ENCODE measurements at regions not wholly inside any gene's neighbourhood (a gene's known extent, or its start where the extent isn't known, plus 50 kb on each side); places are given as distances from the start of the nearest gene placed in this dataset.

DNA sequence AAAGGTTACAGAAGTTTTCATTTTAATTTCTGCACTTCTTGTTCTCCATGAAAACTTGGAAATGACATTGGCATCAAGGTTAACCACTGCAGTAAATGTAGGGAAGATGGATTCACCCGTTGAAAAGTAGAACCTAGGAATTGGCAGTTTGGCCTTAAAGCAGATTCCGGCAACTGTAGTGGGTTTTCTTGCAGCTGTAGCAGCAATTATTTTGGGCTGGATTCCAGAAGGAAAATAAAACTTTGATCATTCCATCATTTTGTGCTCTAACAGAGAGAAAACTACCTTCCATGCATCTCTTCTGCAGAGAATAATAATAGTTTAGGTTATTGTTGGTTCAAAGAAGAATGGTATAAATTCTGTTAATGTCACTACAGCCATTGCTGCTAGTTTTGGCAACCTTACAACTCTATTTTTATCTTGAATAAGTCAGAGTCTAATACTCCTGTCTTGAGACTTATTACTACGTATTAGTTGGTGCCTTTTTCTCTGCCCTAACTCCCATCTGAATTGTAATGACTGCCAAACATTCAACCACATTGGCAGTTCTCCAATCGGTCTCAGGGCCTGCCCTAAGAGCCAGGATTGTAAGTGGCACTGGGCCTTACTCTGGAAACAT, 178.1 kb upstream of the PIEZO2 start:
- no peak for TF ChIP-seq CTCF (conservative IDR thresholded peaks at IDR 0.05; ENCODE audit: low read depth, low read length)
- DNase-seq (ENCODE audit: low read depth), result no peak

DNA sequence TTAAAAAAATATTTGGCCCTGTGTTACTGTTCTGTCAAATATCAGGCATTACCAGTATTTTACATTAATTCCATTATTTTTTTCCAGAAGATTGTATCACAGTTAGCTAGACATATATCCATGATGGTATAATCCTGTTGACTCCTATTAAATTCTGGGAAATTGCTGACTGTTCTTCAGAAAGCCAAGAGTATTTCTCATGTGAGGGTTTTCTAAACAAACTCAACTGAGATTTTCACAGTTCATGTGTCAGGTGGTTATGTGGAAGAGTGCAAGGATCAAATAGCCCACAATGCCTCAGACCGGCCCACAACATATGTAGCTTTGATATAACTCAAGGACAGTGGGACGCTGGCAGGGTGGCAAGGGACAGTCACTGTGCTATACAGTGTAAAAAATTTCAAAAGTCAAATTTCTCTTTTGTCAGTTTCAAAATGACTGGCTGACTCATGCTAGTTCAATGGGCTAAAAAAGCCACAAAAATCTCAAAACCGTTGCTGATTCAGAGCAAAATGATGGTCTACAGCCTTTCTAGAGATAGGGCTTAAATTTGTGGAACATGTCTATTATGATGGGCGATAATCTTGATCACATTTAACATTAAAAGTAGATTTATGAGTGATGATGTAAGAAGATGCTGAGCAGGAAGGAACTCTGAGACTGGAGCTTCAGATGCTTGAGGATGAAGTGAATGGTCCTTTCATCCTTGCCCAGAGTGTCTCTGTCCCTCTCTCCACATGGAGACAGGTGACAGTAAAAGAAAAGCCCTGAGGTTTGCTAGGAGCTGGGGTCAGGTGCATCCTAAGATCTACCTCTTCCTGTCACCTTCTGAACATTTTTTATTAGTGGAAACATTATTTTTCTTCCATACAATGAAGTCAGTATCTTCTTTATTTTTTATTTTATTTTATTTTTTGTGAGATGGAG, 175.8 kb upstream of the PIEZO2 start:
- DNase-seq (ENCODE audit: low read depth), result no peak
- H3K4me3 ChIP-seq (ENCODE audit: low read depth, low read length), result no peak overlapping the region
- no peak for TF ChIP-seq CTCF (conservative IDR thresholded peaks at IDR 0.05; ENCODE audit: low read depth, low read length)

More for the DNA sequence above, 178.1 kb upstream of the PIEZO2 start:
- no peak overlapping the region for H3K4me3 ChIP-seq (ENCODE audit: low read depth, low read length)

DNA sequence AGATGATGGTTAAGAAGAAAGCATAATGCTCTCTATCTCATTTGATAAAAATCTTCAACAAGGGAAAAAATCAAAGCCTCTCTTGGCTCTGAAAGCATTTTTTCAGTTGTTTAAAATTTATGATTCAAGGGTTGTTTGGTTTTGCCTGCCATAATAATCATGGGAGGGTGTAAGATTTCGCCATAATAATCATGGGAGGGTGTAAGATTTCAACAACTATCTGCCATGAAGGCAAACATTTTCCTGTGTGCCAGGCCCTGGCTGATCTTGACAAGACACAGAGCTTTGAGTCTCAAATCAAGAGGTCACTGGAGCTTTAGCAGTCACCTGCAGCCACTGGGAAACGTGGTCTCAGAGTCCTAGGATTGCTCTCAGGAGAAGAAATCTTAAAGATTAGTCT, 175.1 kb upstream of the PIEZO2 start:
- no peak for DNase-seq (ENCODE audit: low read depth)
- no peak overlapping the region for H3K4me3 ChIP-seq (ENCODE audit: low read depth, low read length)
- TF ChIP-seq CTCF (conservative IDR thresholded peaks at IDR 0.05; ENCODE audit: low read depth, low read length), result no peak

DNA sequence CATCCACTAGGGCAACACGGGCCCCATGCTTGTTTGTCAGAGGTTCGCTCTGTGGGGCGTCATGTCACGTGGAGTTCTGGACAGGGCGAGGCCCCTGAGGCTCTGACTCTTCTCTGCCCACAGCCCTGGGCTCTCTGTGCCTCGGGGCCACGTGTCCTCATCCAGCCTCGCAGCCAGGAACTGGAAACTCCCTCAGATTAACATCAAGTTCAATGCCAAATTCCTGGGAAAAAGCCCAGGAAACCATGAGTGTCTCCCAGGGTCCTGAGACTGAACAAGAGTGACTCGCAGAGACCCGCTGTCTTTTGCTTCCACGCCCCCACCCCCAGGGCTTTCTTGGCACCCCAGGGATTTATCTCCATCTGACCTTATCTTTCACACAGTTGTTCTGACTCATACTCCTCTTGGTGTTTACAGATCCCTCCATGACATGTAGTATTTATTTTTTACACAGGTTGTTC, 174.0 kb upstream of the PIEZO2 start:
- TF ChIP-seq CTCF (conservative IDR thresholded peaks at IDR 0.05; ENCODE audit: low read depth, low read length), result no peak
- no peak overlapping the region for H3K4me3 ChIP-seq (ENCODE audit: low read depth, low read length)
- DNase-seq (ENCODE audit: low read depth), result peak; percentile 22

- TF ChIP-seq CTCF (conservative IDR thresholded peaks at IDR 0.05; ENCODE audit: low read depth, low read length), result no peak
- H3K4me3 ChIP-seq (ENCODE audit: low read depth, low read length), result no peak overlapping the region
- DNase-seq (ENCODE audit: low read depth), result no peak
These were observed 173.3 kb upstream of the PIEZO2 start for GRCh38 chr18:11322716-11323115.

DNA sequence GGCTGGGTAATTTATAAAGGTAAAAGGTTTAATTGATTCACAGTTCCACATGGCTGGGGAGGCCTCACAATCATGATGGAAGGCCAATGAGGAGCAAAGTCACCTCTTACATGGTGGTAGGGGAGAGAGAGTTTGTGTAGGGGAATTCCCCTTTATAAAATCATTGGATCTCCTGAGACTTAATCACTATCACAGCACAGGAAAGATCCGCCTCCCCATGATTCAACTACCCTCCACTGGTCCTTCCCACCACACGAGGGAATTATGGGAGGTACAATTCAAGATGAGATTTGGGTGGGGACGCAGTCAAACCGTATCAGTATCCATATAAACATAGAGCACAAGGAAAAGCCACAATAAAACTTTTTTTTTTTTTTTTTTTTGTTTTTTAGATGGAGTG, 172.6 kb upstream of the PIEZO2 start:
- no peak for DNase-seq (ENCODE audit: low read depth)
- TF ChIP-seq CTCF (conservative IDR thresholded peaks at IDR 0.05; ENCODE audit: low read depth, low read length), result no peak
- H3K4me3 ChIP-seq (ENCODE audit: low read depth, low read length), result no peak overlapping the region

Data from epithelial cell of proximal tubule (primary cell).